HG03280 (cell line): ENCODE measurements at regions not wholly inside any gene's neighbourhood (a gene's known extent, or its start where the extent isn't known, plus 50 kb on each side); places are given as distances from the start of the nearest gene placed in this dataset.
"Not testable (repeated sequence)": the region's sequence is repeated elsewhere in the genome, so short reads cannot be mapped to it uniquely, and the experiment has no call there.

Source experiments
- ATAC-seq: cut with Tn5 transposase; IDR thresholded peaks from one replicate; pipeline ENCODE4 v1.9.1; 2021; ENCODE audit warnings: mild to moderate bottlenecking, moderate library complexity; ENCODE audit not compliant: unreplicated experiment

- ATAC-seq: not testable (repeated sequence)
Observed at GRCh38 chr3:34909679-34910078, 729.6 kb upstream of the ARPP21 start.

GRCh38 chr3:34919025-34919424 is 720.3 kb upstream of the ARPP21 start:
- ATAC-seq: no peak

GRCh38 chr3:34920806-34921205 is 718.5 kb upstream of the ARPP21 start:
- ATAC-seq: no peak

GRCh38 chr3:34924961-34925360 is 714.4 kb upstream of the ARPP21 start:
- ATAC-seq: no peak

GRCh38 chr3:34925851-34926250 is 713.5 kb upstream of the ARPP21 start:
- no peak for ATAC-seq

GRCh38 chr3:34929036-34929435 is 710.3 kb upstream of the ARPP21 start:
- no peak for ATAC-seq

GRCh38 chr3:34934660-34935059 is 704.7 kb upstream of the ARPP21 start:
- ATAC-seq: no peak

- ATAC-seq: no peak
Observed at GRCh38 chr3:34938784-34939183, 700.5 kb upstream of the ARPP21 start.

GRCh38 chr3:34942256-34942655 is 697.1 kb upstream of the ARPP21 start:
- no peak for ATAC-seq

- ATAC-seq: no peak
Observed at GRCh38 chr3:34947834-34948233, 691.5 kb upstream of the ARPP21 start.

- no peak for ATAC-seq
Observed at GRCh38 chr3:34948517-34948916, 690.8 kb upstream of the ARPP21 start.

GRCh38 chr3:34955680-34956079 is 683.6 kb upstream of the ARPP21 start:
- no peak for ATAC-seq

- no peak for ATAC-seq
Observed at GRCh38 chr3:34956511-34956910, 682.8 kb upstream of the ARPP21 start.

- no peak for ATAC-seq
Observed at GRCh38 chr3:34957677-34958076, 681.6 kb upstream of the ARPP21 start.

GRCh38 chr3:34969513-34969912 is 669.8 kb upstream of the ARPP21 start:
- ATAC-seq: no peak

GRCh38 chr3:34972481-34972880 is 666.8 kb upstream of the ARPP21 start:
- ATAC-seq: no peak

GRCh38 chr3:34973586-34973985 is 665.7 kb upstream of the ARPP21 start:
- no peak for ATAC-seq

GRCh38 chr3:34983631-34984030 is 655.7 kb upstream of the ARPP21 start:
- ATAC-seq: no peak

GRCh38 chr3:34988296-34988695 is 651.0 kb upstream of the ARPP21 start:
- no peak for ATAC-seq

- no peak for ATAC-seq
Observed at GRCh38 chr3:34995796-34996430, 643.4 kb upstream of the ARPP21 start.

- ATAC-seq: no peak
Observed at GRCh38 chr3:34998902-34999301, 640.4 kb upstream of the ARPP21 start.

GRCh38 chr3:35012214-35012613 is 627.1 kb upstream of the ARPP21 start:
- ATAC-seq: no peak

GRCh38 chr3:35028157-35028556 is 611.2 kb upstream of the ARPP21 start:
- no peak for ATAC-seq
